GM21528 (cell line): ENCODE measurements at regions not wholly inside any gene's neighbourhood (a gene's known extent, or its start where the extent isn't known, plus 50 kb on each side); places are given as distances from the start of the nearest gene placed in this dataset.
"Not testable (repeated sequence)": the region's sequence is repeated elsewhere in the genome, so short reads cannot be mapped to it uniquely, and the experiment has no call there.

Experiments used
- ATAC-seq: cut with Tn5 transposase; IDR thresholded peaks from one replicate; pipeline ENCODE4 v1.9.1; 2021; ENCODE audit warnings: mild to moderate bottlenecking, moderate library complexity; ENCODE audit not compliant: unreplicated experiment, low FRiP score

GRCh38 chr9:129547063-129547462 lies 73.8 kb downstream of the C9orf50 start:
- ATAC-seq: no peak

GRCh38 chr9:129545876-129546275 lies 75.0 kb downstream of the C9orf50 start:
- ATAC-seq: not testable (repeated sequence)

- ATAC-seq: no peak
Measured at GRCh38 chr9:129544761-129545160, 76.1 kb downstream of the C9orf50 start.

GRCh38 chr9:129542741-129543140 lies 78.2 kb downstream of the C9orf50 start:
- ATAC-seq: no peak

GRCh38 chr9:129541270-129541669 lies 79.6 kb downstream of the C9orf50 start:
- ATAC-seq: no peak

GRCh38 chr9:129539446-129539845 lies 81.5 kb downstream of the C9orf50 start:
- no peak for ATAC-seq

- ATAC-seq: not testable (repeated sequence)
Measured at GRCh38 chr9:129531860-129532402, 89.0 kb downstream of the C9orf50 start.

GRCh38 chr9:129527955-129528354 lies 92.9 kb downstream of the C9orf50 start:
- not testable (repeated sequence) for ATAC-seq

GRCh38 chr9:129525656-129526196 lies 95.2 kb downstream of the C9orf50 start:
- ATAC-seq: no peak

GRCh38 chr9:129524582-129525270 lies 96.2 kb downstream of the C9orf50 start:
- ATAC-seq: no peak

GRCh38 chr9:129523943-129524581 lies 96.8 kb downstream of the C9orf50 start:
- no peak for ATAC-seq

- no peak for ATAC-seq
Measured at GRCh38 chr9:129522351-129522750, 98.5 kb downstream of the C9orf50 start.

GRCh38 chr9:129520082-129520481 lies 100.8 kb downstream of the C9orf50 start:
- ATAC-seq: no peak

GRCh38 chr9:129518074-129518473 lies 102.8 kb downstream of the C9orf50 start:
- ATAC-seq: no peak

- ATAC-seq: no peak
Measured at GRCh38 chr9:129517006-129517405, 103.9 kb downstream of the C9orf50 start.

- no peak for ATAC-seq
Measured at GRCh38 chr9:129514891-129515290, 106.0 kb downstream of the C9orf50 start.

- ATAC-seq: no peak
Measured at GRCh38 chr9:129514497-129514867, 106.4 kb downstream of the C9orf50 start.

GRCh38 chr9:129513856-129514496 lies 106.9 kb downstream of the C9orf50 start:
- no peak for ATAC-seq

GRCh38 chr9:129513282-129513681 lies 107.6 kb downstream of the C9orf50 start:
- no peak for ATAC-seq

- ATAC-seq: no peak
Measured at GRCh38 chr9:129511285-129511900, 109.5 kb downstream of the C9orf50 start.

GRCh38 chr9:129509533-129509928 lies 111.4 kb downstream of the C9orf50 start:
- no peak for ATAC-seq
